ENCODE measurements at regions not wholly inside any gene's neighbourhood (a gene's known extent, or its start where the extent isn't known, plus 50 kb on each side); places are given as distances from the start of the nearest gene placed in this dataset.

GRCh38 chr1:37123276-37124115 lies 89.2 kb upstream of the GRIK3 start:
- Histone ChIP-seq H3K36me3 (ENCODE audit: control insufficient read depth in 4 of 4, insufficient read depth in 4 of 4, low read length in 4 of 4) (no peaks in the 10 kb centered on the region), H3K4me1 (ENCODE audit: control insufficient read depth in 5 of 5, insufficient read depth in 5 of 5, low read length in 5 of 5) (no peaks in the 10 kb centered on the region), H3K27me3 (ENCODE audit: control insufficient read depth in 3 of 3, insufficient read depth in 3 of 3, low read length in 2 of 3) (peaks cover 0 to 4% (median 0%) of the 10 kb centered on the region in 3 donors), H3K9ac (ENCODE audit: insufficient read depth in 1 of 2, low read length in 2 of 2) (no peak overlapping the region), H3K9me3 (ENCODE audit: control insufficient read depth in 4 of 4, insufficient read depth in 3 of 4, low read length in 3 of 4) (peaks cover 0 to 12% (median 0%) of the 10 kb centered on the region in 4 donors), H3K4me3 (no peak overlapping the region), H3K27ac (ENCODE audit: low read depth in 1 of 2, low read length in 1 of 2) (no peak overlapping the region)
- TF ChIP-seq CTCF (IDR thresholded peaks at IDR 0.05; ENCODE audit: control extremely low read depth, extremely low read depth), result no peak
- 71 to 74% methylated on average over 9 of the region's 9 CpGs for WGBS, 2 donors
- no peak for ATAC-seq (ENCODE audit: insufficient read depth, low FRiP score)
- no peak for DNase-seq

GRCh38 chr1:37124501-37124900 lies 90.2 kb upstream of the GRIK3 start:
- ATAC-seq (ENCODE audit: insufficient read depth, low FRiP score) (no peak), DNase-seq (no peak)
- no peak for TF ChIP-seq CTCF (IDR thresholded peaks at IDR 0.05; ENCODE audit: control extremely low read depth, extremely low read depth)
- 73 to 80% methylated on average over 6 of the region's 6 CpGs for WGBS, 2 donors
- H3K4me1 ChIP-seq (ENCODE audit: control insufficient read depth in 5 of 5, insufficient read depth in 5 of 5, low read length in 5 of 5), result no peaks in the 10 kb centered on the region
- H3K27me3 ChIP-seq (ENCODE audit: control insufficient read depth in 3 of 3, insufficient read depth in 3 of 3, low read length in 2 of 3), result peaks cover 0 to 4% (median 0%) of the 10 kb centered on the region in 3 donors
- peaks cover 0 to 12% (median 0%) of the 10 kb centered on the region in 4 donors for H3K9me3 ChIP-seq (ENCODE audit: control insufficient read depth in 4 of 4, insufficient read depth in 3 of 4, low read length in 3 of 4)
- no peak overlapping the region for H3K27ac ChIP-seq (ENCODE audit: low read depth in 1 of 2, low read length in 1 of 2)
- H3K9ac ChIP-seq (ENCODE audit: insufficient read depth in 1 of 2, low read length in 2 of 2), result no peak overlapping the region
- no peak overlapping the region for H3K4me3 ChIP-seq
- no peaks in the 10 kb centered on the region for H3K36me3 ChIP-seq (ENCODE audit: control insufficient read depth in 4 of 4, insufficient read depth in 4 of 4, low read length in 4 of 4)

GRCh38 chr1:37125295-37125694 lies 91.0 kb upstream of the GRIK3 start:
- ATAC-seq (ENCODE audit: insufficient read depth, low FRiP score) (no peak), DNase-seq (no peak)
- H3K4me3 ChIP-seq, result no peak overlapping the region
- no peak overlapping the region for H3K9ac ChIP-seq (ENCODE audit: insufficient read depth in 1 of 2, low read length in 2 of 2)
- 66 to 89% methylated on average over 3 of the region's 3 CpGs for WGBS, 2 donors
- no peak overlapping the region for H3K27ac ChIP-seq (ENCODE audit: low read depth in 1 of 2, low read length in 1 of 2)
- no peaks in the 10 kb centered on the region for H3K4me1 ChIP-seq (ENCODE audit: control insufficient read depth in 5 of 5, insufficient read depth in 5 of 5, low read length in 5 of 5)
- TF ChIP-seq CTCF (IDR thresholded peaks at IDR 0.05; ENCODE audit: control extremely low read depth, extremely low read depth), result no peak
- H3K27me3 ChIP-seq (ENCODE audit: control insufficient read depth in 3 of 3, insufficient read depth in 3 of 3, low read length in 2 of 3), result peaks cover 0 to 4% (median 0%) of the 10 kb centered on the region in 3 donors
- H3K36me3 ChIP-seq (ENCODE audit: control insufficient read depth in 4 of 4, insufficient read depth in 4 of 4, low read length in 4 of 4), result no peaks in the 10 kb centered on the region
- H3K9me3 ChIP-seq (ENCODE audit: control insufficient read depth in 4 of 4, insufficient read depth in 3 of 4, low read length in 3 of 4), result peaks cover 0 to 10% (median 0%) of the 10 kb centered on the region in 4 donors

All from lung (tissue), 11 donors.